ENCODE measurements at regions not wholly inside any gene's neighbourhood (a gene's known extent, or its start where the extent isn't known, plus 50 kb on each side); places are given as distances from the start of the nearest gene placed in this dataset.
"Not testable (repeated sequence)": the region's sequence is repeated elsewhere in the genome, so short reads cannot be mapped to it uniquely, and the experiment has no call there.

DNA sequence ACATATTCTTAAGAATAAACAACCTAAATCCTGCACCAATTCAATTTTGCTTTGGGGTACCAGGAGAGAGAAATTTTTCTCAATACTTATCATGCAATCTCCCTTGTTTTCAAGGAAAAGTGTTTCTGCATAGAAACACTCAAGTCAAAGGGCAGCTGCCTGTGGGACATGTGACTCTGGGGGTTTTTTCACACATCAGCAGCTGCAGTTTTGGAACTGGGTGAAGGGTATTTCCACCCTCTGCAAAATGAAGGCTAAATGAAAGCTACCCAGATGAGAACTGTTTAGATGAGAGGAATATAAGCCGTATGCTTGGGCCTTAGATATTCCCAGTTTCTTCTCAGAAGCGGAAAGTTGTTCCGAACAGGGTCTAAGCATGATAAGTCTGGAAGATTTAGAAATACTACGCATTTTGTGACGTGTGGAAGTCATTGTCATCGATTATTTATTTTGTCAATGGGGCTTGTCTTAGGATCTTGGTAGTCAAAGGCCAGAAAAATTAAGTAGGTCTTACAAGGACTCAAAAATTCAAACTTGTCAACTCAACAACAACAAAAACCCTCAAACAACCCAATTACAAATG is 64.3 kb upstream of the BOD1 start:
- no peaks in the 10 kb centered on the region for H3K36me3 Mint-ChIP-seq (ENCODE audit: low read depth)
- H3K27me3 Mint-ChIP-seq, result no peaks in the 10 kb centered on the region
- H3K4me3 Mint-ChIP-seq, result no peak overlapping the region
- peaks cover 15% of the 10 kb centered on the region for H3K4me1 Mint-ChIP-seq (ENCODE audit: low read depth)
- peaks cover 9% of the 10 kb centered on the region for H3K9me3 Mint-ChIP-seq
- peak overlapping the region; percentile 63 for H3K27ac Mint-ChIP-seq

DNA sequence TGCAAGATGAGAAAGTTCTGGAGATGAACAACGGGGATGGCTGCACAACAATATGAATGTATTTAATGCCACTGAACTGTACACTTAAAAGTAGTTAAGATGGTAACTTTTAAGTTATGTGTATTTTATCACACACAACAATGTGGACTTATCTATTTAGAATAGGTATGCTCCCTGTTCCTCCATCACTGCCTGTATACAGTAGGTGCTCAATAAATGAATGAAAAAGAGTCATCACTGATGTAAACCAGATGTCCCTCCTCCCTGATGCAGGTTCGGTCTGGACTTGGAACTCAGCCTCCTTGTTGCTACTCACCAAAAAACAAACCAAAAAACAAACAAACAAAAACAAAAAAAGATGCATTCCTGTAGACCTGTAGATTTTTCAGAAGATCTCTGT is 65.9 kb upstream of the BOD1 start:
- H3K36me3 Mint-ChIP-seq (ENCODE audit: low read depth), result no peaks in the 10 kb centered on the region
- H3K27me3 Mint-ChIP-seq, result no peaks in the 10 kb centered on the region
- H3K4me1 Mint-ChIP-seq (ENCODE audit: low read depth), result peaks cover 15% of the 10 kb centered on the region
- no peak overlapping the region for H3K4me3 Mint-ChIP-seq
- H3K27ac Mint-ChIP-seq, result no peak overlapping the region
- H3K9me3 Mint-ChIP-seq, result peaks cover 4% of the 10 kb centered on the region

DNA sequence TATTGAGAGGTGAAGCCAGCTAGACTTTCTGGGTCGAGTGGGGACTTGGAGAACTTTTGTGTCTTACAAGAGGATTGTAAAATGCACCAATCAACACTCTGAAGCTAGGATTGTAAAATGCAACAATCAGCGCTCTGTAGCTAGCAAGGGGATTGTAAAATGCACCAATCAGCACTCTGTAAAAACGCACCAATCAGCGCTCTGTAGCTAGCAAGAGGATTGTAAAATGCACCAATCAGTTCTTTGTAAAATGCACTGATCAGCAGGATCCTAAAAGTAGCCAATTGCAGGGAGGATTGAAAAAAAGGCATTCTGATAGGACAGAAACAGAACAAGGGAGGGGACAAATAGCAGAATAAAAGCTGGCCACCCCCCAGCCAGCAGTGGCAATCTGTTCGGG is 68.1 kb upstream of the BOD1 start:
- H3K36me3 Mint-ChIP-seq (ENCODE audit: low read depth); H3K27me3 Mint-ChIP-seq; H3K4me3 Mint-ChIP-seq; H3K27ac Mint-ChIP-seq; H3K9me3 Mint-ChIP-seq: not testable (repeated sequence)
- H3K4me1 Mint-ChIP-seq (ENCODE audit: low read depth), result peaks cover 23% of the 10 kb centered on the region

DNA sequence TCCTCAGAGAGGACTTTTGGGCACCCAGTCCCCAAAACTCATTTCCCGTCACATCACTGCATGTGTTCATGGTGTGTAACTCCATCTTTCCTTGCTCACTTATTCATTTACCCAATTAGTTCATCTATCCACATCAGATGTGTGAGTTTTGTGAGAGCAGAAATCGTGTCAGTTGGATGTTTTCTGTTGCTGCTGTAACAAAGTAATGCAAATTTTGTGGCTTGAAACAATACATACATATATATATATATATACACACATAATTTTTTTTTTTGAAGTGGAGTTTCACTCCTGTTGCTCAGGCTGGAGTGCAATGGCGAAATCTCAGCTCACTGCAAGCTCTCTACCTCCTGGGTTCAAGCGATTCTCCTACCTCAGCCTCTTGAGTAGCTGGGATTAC is 70.5 kb upstream of the BOD1 start:
- H3K4me1 Mint-ChIP-seq (ENCODE audit: low read depth), result peaks cover 17% of the 10 kb centered on the region
- H3K4me3 Mint-ChIP-seq, result no peak overlapping the region
- H3K27me3 Mint-ChIP-seq, result no peaks in the 10 kb centered on the region
- no peaks in the 10 kb centered on the region for H3K9me3 Mint-ChIP-seq
- peak overlapping the region; percentile 21 for H3K27ac Mint-ChIP-seq
- no peaks in the 10 kb centered on the region for H3K36me3 Mint-ChIP-seq (ENCODE audit: low read depth)

DNA sequence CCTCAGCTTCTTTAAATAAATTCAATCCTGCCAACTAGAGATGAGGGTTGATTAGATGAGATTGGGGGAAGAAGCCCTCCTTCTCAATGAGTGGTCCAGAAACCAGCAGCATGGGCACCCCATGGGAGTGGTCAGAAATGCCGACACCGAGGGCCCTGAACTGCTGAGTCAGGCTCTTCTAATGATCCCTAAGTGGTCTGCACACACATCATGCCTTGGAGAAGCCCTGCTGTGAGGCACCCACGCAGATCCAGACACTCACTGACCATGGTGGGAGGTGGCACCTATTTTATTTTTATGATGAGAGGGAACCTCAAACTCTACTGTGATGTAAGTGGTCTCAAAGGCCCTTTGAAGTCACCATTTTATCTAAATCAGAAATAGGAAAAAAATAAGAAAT is 72.3 kb upstream of the BOD1 start:
- Mint-ChIP-seq H3K4me3 (no peak overlapping the region), H3K27ac (no peak overlapping the region), H3K27me3 (no peaks in the 10 kb centered on the region)

DNA sequence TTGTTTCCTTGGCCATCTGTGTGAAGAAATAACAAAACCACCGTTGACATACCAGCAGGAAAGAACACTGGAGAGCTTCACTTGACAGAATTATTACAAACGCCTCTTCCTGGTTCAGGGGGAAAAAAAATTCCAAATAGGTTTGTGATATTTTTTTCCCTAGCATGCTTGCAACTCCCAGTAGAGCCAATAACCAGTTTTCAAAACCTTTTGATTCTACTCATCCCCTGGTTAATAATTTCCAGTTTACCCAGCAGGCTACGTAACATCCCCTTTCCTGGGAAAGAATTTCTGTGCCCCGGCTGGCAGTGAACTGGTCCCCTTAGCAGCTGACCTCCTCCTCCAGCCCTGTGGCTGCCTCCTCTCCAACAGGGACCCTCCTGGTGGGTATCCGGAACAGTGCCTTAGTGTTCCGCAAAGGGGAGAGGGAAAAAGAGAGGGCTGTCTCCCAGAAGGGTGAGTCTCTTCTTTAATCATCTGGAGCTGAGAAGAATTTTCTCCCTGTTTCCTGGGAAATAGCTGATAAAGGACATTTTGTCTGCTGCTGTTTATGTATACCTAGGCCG is 72.8 kb upstream of the BOD1 start:
- Mint-ChIP-seq H3K27ac (no peak overlapping the region), H3K36me3 (ENCODE audit: low read depth) (no peaks in the 10 kb centered on the region), H3K4me3 (no peak overlapping the region), H3K9me3 (no peaks in the 10 kb centered on the region), H3K4me1 (ENCODE audit: low read depth) (peaks cover 15% of the 10 kb centered on the region), H3K27me3 (no peaks in the 10 kb centered on the region)

More for the DNA sequence above, 72.3 kb upstream of the BOD1 start:
- Mint-ChIP-seq H3K36me3 (ENCODE audit: low read depth) (no peaks in the 10 kb centered on the region), H3K9me3 (no peaks in the 10 kb centered on the region), H3K4me1 (ENCODE audit: low read depth) (peaks cover 15% of the 10 kb centered on the region)

DNA sequence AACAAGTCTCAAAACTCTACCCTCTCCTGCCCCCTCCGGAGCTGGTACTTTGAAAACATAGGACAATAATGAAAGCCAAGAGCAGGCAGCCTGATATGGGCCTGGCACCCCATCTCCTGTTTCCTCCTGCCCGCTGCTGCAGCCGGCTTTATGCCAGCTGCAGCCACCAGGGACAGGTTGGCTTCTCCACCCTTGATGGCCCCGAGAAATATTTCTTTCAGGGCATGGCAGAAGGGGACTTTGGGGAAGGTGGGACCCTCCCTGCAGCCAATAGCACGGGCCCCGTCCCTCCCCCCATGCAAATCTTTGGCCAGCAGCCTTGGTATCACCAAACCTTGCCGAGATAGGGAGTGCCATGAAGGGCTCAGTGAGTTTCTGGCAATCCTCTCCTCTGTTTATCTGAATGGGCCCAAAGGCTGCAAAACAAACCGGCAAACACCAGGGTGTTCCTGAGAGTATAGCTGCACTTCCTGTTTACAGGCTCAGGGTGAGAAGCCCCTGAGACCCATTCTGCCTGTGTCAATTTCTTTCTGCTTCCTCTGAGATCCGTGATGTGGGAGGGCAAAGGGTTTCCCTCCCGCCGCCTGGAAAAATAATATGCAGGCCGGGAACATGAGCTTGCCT is 73.4 kb upstream of the BOD1 start:
- Mint-ChIP-seq H3K36me3 (ENCODE audit: low read depth) (no peaks in the 10 kb centered on the region), H3K27me3 (no peaks in the 10 kb centered on the region), H3K4me3 (no peak overlapping the region), H3K4me1 (ENCODE audit: low read depth) (peaks cover 15% of the 10 kb centered on the region), H3K27ac (no peak overlapping the region), H3K9me3 (no peaks in the 10 kb centered on the region)

DNA sequence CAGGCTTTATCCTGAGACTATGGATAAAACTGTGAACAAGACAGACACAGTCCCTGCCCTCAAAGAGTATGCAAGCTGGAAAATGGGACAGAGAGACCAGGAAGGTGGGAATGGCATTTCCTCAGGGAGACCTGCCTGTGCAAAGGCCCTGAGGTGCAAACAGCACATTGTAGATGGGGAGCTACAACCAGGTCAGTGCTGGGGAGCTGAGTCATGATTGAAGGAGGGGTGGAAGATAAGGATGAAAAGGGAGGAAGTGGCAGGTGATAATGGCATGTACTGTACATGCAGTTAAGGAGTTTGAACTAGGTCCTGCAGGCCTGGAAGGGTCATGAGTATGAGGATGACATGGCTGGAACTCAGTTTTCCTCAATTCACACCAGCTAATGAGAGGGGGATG is 75.5 kb upstream of the BOD1 start:
- Mint-ChIP-seq H3K27ac (no peak overlapping the region), H3K27me3 (no peaks in the 10 kb centered on the region), H3K9me3 (no peaks in the 10 kb centered on the region), H3K4me3 (no peak overlapping the region), H3K36me3 (ENCODE audit: low read depth) (no peaks in the 10 kb centered on the region), H3K4me1 (ENCODE audit: low read depth) (peaks cover 15% of the 10 kb centered on the region)

DNA sequence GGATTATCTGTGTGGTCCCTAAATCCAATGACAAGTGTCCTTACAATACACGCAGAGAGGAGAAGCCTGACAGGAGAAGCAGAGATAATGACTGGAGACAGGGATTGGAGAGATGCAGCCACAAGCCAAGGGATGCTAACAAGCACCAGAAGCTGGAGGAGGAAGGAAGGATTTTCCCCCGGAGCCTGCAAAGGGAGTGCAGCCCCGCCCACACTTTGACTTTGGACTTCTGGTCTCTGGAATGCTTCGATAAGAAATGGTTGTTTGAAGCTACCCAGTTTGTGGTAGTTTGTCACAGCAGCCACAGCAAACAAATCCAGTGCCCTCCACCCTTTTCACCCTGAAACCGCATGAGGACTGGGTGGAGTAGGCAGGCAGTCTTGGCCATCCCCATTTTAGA is 77.2 kb upstream of the BOD1 start:
- H3K36me3 Mint-ChIP-seq (ENCODE audit: low read depth), result no peaks in the 10 kb centered on the region
- H3K27me3 Mint-ChIP-seq, result no peaks in the 10 kb centered on the region
- peaks cover 24% of the 10 kb centered on the region for H3K4me1 Mint-ChIP-seq (ENCODE audit: low read depth)
- H3K4me3 Mint-ChIP-seq, result no peak overlapping the region
- no peak overlapping the region for H3K27ac Mint-ChIP-seq
- no peaks in the 10 kb centered on the region for H3K9me3 Mint-ChIP-seq

DNA sequence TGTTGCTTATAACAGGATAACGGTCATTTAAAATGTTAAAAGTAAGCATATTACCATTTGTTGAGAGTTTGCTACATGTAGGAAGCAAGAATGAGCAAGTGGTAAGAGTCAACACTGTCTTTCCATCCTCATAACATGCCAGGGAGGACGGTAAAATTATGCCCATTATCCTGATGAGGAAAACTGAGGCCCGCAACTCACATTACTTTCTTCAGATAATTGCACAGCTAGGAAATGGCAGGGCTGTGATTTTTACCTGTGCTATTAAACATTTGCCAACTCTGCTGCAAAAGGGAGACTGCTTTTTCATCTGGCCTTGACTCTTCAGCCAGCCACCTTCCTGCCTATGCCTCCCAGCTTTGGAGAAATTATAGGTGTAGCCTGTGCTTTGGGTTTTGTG is 79.8 kb upstream of the BOD1 start:
- H3K4me1 Mint-ChIP-seq (ENCODE audit: low read depth), result peaks cover 10% of the 10 kb centered on the region

DNA sequence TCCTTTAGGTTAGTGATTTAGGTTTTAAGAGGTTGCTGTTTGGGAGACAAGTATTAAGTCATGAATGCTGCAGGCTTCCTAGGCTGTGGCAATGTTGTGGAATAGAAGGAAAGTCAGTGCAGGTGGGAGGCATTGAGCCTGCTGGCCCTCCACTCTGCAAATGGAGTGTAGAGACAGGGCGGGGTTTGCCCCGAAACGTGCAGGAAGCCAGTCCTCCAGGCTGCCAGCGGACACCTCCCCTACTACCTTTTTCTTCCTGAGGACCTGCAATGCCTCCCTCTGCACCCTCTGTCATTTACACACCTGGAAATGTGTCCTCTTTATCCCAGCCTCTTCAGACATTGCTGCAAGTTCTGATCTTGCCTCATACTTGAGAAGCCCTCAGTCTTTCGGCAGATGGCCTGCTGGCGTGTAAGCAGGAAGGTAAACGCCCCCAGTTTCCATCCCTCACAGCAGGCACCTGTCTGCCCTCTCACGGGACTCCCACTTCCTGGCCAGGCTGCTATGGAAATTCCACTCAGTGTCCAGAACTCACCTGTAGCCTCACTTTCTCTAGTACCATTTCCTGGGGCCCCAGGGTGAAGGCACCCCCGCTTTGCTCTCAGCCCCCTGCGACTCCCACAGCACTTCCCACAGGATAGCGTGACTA is 81.6 kb upstream of the BOD1 start:
- H3K9me3 Mint-ChIP-seq, result no peaks in the 10 kb centered on the region
- no peak overlapping the region for H3K4me3 Mint-ChIP-seq
- peaks cover 10% of the 10 kb centered on the region for H3K4me1 Mint-ChIP-seq (ENCODE audit: low read depth)
- no peaks in the 10 kb centered on the region for H3K36me3 Mint-ChIP-seq (ENCODE audit: low read depth)
- no peak overlapping the region for H3K27ac Mint-ChIP-seq
- no peaks in the 10 kb centered on the region for H3K27me3 Mint-ChIP-seq

More for the DNA sequence above, 79.8 kb upstream of the BOD1 start:
- Mint-ChIP-seq H3K27me3 (no peaks in the 10 kb centered on the region), H3K4me3 (no peak overlapping the region), H3K36me3 (ENCODE audit: low read depth) (no peaks in the 10 kb centered on the region), H3K27ac (no peak overlapping the region), H3K9me3 (no peaks in the 10 kb centered on the region)

DNA sequence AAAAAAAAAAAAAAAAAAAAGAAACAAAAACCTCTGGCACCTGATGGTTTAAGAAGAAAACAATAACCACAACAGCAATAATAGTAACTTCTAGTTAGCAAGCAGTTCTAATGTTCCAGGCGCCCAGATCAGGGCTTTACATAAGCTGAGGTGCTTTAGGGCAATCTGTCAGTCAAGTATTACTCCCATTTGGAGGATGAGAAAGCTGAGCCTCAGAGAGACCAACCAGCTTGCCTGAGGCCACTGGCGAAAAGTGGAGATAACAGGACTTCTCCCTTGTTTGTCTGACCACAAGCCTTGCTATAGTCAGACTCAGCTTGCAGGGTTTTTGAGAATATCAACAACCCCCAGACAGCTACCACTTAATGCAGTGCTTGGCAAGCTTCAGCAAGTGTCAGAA is 83.5 kb upstream of the BOD1 start:
- no peaks in the 10 kb centered on the region for H3K9me3 Mint-ChIP-seq
- H3K27me3 Mint-ChIP-seq, result no peaks in the 10 kb centered on the region
- H3K27ac Mint-ChIP-seq, result no peak overlapping the region
- no peaks in the 10 kb centered on the region for H3K36me3 Mint-ChIP-seq (ENCODE audit: low read depth)
- no peak overlapping the region for H3K4me3 Mint-ChIP-seq
- peaks cover 10% of the 10 kb centered on the region for H3K4me1 Mint-ChIP-seq (ENCODE audit: low read depth)

DNA sequence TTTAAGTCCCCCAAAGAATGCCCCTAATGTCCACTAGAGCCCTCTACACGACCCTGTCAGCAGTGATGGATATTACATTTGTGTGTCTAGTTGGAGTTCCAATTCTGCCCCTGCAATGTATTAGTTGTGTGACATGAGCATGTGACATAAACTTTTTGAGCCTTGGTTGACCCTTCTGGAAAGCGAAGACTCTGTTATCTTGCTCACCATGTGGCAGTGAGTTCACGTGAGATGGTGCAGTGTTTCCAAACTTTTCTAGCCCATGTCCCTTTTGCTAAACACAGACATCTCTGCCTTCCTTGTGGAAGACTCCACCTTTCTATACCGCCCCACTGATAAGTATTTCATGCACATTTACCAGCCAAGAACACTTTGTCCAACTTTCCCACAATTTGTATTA is 87.0 kb upstream of the BOD1 start:
- no peaks in the 10 kb centered on the region for H3K27me3 Mint-ChIP-seq
- H3K4me1 Mint-ChIP-seq (ENCODE audit: low read depth), result peaks cover 2% of the 10 kb centered on the region
- H3K36me3 Mint-ChIP-seq (ENCODE audit: low read depth), result no peaks in the 10 kb centered on the region
- H3K27ac Mint-ChIP-seq, result no peak overlapping the region
- H3K9me3 Mint-ChIP-seq, result no peaks in the 10 kb centered on the region
- no peak overlapping the region for H3K4me3 Mint-ChIP-seq

DNA sequence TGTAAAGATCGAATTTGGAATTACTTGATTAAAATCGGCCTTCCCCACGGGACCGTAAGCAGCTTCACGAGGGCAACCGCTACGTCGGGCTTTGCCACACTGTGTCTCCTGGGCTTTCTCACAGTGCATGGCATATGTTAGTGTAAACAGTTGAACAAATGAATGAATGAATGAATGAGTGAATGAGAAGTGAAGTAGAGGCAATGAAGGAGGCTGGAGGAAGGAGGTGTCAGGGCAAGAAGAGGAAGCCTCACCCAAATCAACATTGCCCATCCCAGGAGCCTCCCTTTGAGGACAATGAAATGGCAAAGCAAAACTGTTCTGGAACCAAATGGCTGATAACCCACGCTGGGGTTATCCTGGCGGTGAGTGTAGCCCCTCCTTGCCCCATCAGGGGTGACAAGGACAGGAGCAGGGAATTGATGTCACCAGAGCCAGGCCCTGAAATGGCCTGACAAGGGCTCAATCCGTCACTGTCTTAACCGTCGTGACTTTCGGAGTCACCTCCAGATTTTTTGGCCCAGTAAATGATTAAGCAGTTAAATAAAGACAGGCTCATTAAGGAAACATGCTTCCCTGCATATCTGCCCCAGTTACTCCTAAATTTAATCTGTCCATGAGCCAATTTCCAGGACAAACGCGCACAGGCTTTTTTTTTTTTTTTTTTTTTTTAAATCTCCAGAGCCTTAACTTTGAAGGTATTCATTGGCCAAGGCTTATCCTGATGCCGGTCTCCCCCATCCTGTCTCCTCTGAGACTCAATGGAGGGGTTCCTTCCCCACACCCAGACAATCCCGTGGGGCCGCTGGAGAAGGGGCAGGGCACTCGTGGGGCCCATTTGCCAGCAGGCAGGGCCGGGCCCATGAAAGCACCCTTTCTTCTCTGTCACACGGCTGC is 88.4 kb upstream of the BOD1 start:
- Mint-ChIP-seq H3K4me1 (ENCODE audit: low read depth) (no peaks in the 10 kb centered on the region), H3K27me3 (no peaks in the 10 kb centered on the region), H3K36me3 (ENCODE audit: low read depth) (no peaks in the 10 kb centered on the region), H3K27ac (no peak overlapping the region), H3K4me3 (no peak overlapping the region), H3K9me3 (no peaks in the 10 kb centered on the region)

DNA sequence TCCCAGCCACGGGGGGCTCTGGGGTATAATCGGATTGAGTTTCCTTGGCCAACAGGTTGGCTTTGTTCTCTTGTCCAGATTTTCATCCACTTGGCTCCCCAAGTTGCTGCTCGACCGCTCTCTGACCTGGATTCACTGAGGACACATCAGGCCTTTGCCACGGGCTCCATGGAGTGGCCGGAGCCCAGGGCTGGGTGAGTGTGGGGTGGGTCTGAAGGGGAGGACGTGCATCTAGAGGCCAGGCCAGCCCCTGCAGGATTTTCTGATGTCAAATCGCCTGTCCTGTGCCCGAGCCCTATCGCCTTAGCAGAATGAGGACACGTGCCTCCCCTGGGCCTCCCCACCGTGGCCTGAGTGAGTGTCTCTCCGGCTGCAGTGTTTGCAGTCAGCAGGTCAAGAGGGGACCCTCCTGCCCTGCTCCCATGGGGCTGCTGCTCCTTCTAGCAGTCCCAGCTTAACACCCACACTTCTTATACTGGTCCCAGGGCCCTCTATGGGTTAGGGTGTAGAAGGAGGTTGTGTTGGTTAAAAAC is 89.1 kb upstream of the BOD1 start:
- Mint-ChIP-seq H3K27ac (no peak overlapping the region), H3K36me3 (ENCODE audit: low read depth) (no peaks in the 10 kb centered on the region), H3K4me3 (no peak overlapping the region), H3K4me1 (ENCODE audit: low read depth) (no peaks in the 10 kb centered on the region), H3K9me3 (no peaks in the 10 kb centered on the region), H3K27me3 (no peaks in the 10 kb centered on the region)
